B cell (primary cell): ENCODE measurements at regions not wholly inside any gene's neighbourhood (a gene's known extent, or its start where the extent isn't known, plus 50 kb on each side); places are given as distances from the start of the nearest gene placed in this dataset.

ENCODE experiments used
- CTCF ChIP-seq: fragments of 200-600 bp; IDR thresholded peaks from one replicate; pipeline ENCODE4 v1.8.0; 2022; ENCODE audit warnings: antibody characterized with exemption, mild to moderate bottlenecking
- EZH2 ChIP-seq: IDR thresholded peaks from 2 replicates; pipeline ENCODE4 v1.6.1; 2012; ENCODE audit warnings: borderline replicate concordance, low read depth, mild to moderate bottlenecking, moderate library complexity, low read length; ENCODE audit not compliant: insufficient read depth, poor library complexity, severe bottlenecking

GRCh38 chr6:5851261-5851757 is 155.4 kb downstream of the NRN1 start:
- TF ChIP-seq CTCF (no peak), EZH2 (no peak)
